ENCODE measurements at regions not wholly inside any gene's neighbourhood (a gene's known extent, or its start where the extent isn't known, plus 50 kb on each side); places are given as distances from the start of the nearest gene placed in this dataset.

DNA sequence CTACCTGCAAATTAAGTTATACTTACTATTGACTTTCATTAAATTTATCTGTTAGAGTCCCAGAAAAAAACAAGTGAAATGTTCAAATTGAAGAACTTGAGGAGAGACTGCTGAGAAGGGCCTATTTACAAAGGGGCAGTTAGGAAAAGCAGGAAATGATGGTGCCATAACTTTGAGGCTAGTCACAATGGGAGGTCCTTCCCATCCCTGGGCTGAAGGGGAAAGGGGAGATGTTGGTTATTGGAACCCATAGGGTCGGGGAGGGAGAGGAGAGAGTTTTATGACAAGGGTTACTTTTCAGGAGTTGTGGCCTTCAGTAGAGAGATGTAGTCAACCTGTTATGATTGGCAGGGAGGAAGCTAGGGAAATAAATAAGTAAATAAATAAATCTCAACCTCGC lies 169.1 kb downstream of the DMRT2 start:
- no peak for ATAC-seq
- Histone ChIP-seq H3K4me3 (no peak overlapping the region), H3K4me2 (no peak overlapping the region), H3K4me1 (no peaks in the 10 kb centered on the region), H3K9me3 (0 out of 3 replicates have a peak, but pooled peaks cover 2% of the 10 kb centered on the region), H3K27ac (no peak overlapping the region)
- POLR2A ChIA-PET: no interaction called here
- WGBS (ENCODE audit: missing lambda C conversion rate): 24% methylated on average over 2 of the region's 2 CpGs
- TF ChIP-seq, protein P1, sequence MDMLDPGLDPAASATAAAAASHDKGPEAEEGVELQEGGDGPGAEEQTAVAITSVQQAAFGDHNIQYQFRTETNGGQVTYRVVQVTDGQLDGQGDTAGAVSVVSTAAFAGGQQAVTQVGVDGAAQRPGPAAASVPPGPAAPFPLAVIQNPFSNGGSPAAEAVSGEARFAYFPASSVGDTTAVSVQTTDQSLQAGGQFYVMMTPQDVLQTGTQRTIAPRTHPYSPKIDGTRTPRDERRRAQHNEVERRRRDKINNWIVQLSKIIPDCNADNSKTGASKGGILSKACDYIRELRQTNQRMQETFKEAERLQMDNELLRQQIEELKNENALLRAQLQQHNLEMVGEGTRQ (IDR thresholded peaks at IDR 0.05): no peak
- TF ChIP-seq MYC (IDR thresholded peaks at IDR 0.05; ENCODE audit: borderline replicate concordance, low read length) (no peak), SMC3 (IDR thresholded peaks at IDR 0.05) (no peak), FOSL2 (IDR thresholded peaks at IDR 0.05) (no peak), FOSL2 (CRISPR knock-in tag; IDR thresholded peaks at IDR 0.05) (no peak), KDM5A (IDR thresholded peaks at IDR 0.05) (no peak), ZSCAN20 (CRISPR knock-in tag; IDR thresholded peaks at IDR 0.05) (no peak), TP53 (CRISPR knock-in tag; IDR thresholded peaks at IDR 0.05) (no peak), NPAS2 (CRISPR knock-in tag; IDR thresholded peaks at IDR 0.05; ENCODE audit: borderline replicate concordance) (no peak), POLR2A (IDR thresholded peaks at IDR 0.05; ENCODE audit: low read length) (no peak), SREBF2 (IDR thresholded peaks at IDR 0.05) (no peak), HDAC2 (IDR thresholded peaks at IDR 0.05) (no peak), POLR2AphosphoS2 (conservative IDR thresholded peaks at IDR 0.05; ENCODE audit: low read length) (no peak), RARB (CRISPR knock-in tag; IDR thresholded peaks at IDR 0.05) (no peak)
- TF ChIP-seq, protein P2, sequence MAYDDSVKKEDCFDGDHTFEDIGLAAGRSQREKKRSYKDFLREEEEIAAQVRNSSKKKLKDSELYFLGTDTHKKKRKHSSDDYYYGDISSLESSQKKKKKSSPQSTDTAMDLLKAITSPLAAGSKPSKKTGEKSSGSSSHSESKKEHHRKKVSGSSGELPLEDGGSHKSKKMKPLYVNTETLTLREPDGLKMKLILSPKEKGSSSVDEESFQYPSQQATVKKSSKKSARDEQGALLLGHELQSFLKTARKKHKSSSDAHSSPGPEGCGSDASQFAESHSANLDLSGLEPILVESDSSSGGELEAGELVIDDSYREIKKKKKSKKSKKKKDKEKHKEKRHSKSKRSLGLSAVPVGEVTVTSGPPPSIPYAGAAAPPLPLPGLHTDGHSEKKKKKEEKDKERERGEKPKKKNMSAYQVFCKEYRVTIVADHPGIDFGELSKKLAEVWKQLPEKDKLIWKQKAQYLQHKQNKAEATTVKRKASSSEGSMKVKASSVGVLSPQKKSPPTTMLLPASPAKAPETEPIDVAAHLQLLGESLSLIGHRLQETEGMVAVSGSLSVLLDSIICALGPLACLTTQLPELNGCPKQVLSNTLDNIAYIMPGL (CRISPR knock-in tag; IDR thresholded peaks at IDR 0.05; ENCODE audit: borderline replicate concordance): no peak
- CTCF ChIA-PET: interaction anchor here (1.1 kb wide), 1 partner anchor 13 kb away, joined by 3 read pairs; no protein-coding TSS in a partner anchor
- no peak for DNase-seq (ENCODE audit: low read depth in 1 of 2, low spot score in 1 of 2)
- FAIRE-seq: no peak

DNA sequence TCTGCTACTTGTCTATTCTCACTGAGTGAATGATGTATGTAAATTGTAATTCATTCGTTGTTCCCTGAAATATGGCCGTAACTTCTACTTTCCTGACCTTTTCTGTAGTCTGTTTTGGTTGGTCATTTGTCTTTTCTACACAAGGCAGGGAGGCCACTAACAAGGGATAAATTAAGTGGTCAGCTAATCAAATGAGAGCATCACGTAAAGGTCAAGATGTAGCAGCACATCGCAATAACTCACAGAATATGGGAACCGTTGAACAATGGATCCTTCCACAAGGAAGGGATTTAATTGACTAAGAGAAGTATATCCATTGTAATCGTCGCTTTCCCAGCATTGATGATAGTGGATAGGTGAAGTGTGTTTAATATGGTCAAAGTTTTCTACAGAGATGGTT lies 171.1 kb downstream of the DMRT2 start:
- no peak overlapping the region for H3K4me3 ChIP-seq
- 42% methylated on average over 7 of the region's 7 CpGs for WGBS (ENCODE audit: missing lambda C conversion rate)
- H3K4me2 ChIP-seq: no peak overlapping the region
- H3K4me1 ChIP-seq: no peaks in the 10 kb centered on the region
- no peak for DNase-seq (ENCODE audit: low read depth in 1 of 2, low spot score in 1 of 2)
- no peak overlapping the region for H3K27ac ChIP-seq
- TF ChIP-seq, protein P3, sequence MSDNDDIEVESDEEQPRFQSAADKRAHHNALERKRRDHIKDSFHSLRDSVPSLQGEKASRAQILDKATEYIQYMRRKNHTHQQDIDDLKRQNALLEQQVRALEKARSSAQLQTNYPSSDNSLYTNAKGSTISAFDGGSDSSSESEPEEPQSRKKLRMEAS (IDR thresholded peaks at IDR 0.05): no peak
- no peak for TF ChIP-seq RARB (CRISPR knock-in tag; IDR thresholded peaks at IDR 0.05)
- no peak for TF ChIP-seq POLR2AphosphoS2 (conservative IDR thresholded peaks at IDR 0.05; ENCODE audit: low read length)
- TF ChIP-seq KDM1A (IDR thresholded peaks at IDR 0.05; ENCODE audit: low read depth): no peak
- no peak for TF ChIP-seq POLR2A (IDR thresholded peaks at IDR 0.05; ENCODE audit: low read length)
- no peak for TF ChIP-seq HDAC2 (IDR thresholded peaks at IDR 0.05)
- no peak for TF ChIP-seq RFX5 (IDR thresholded peaks at IDR 0.05)
- TF ChIP-seq CEBPB (IDR thresholded peaks at IDR 0.05): no peak
- TF ChIP-seq, protein P2 (CRISPR knock-in tag; IDR thresholded peaks at IDR 0.05; ENCODE audit: borderline replicate concordance): no peak
- no peak for TF ChIP-seq KDM5A (IDR thresholded peaks at IDR 0.05)
- no peak for TF ChIP-seq MAFK (IDR thresholded peaks at IDR 0.05; ENCODE audit: partially characterized antibody)
- no peak for TF ChIP-seq NFE2L2 (conservative IDR thresholded peaks at IDR 0.05; ENCODE audit: low read length)
- TF ChIP-seq MAZ (IDR thresholded peaks at IDR 0.05; ENCODE audit: borderline replicate concordance, low read depth, low read length): no peak
- no peak for TF ChIP-seq BHLHE40 (IDR thresholded peaks at IDR 0.05; ENCODE audit: low read depth, low read length)
- TF ChIP-seq EHF (CRISPR knock-in tag; IDR thresholded peaks at IDR 0.05): no peak
- ChIA-PET CTCF (no interaction called here), POLR2A (no interaction called here)
- 0 out of 3 replicates have a peak, but pooled peaks cover under 1% of the 10 kb centered on the region for H3K9me3 ChIP-seq
- FAIRE-seq: no peak
- ATAC-seq: no peak

All from A549 (cell line).